ENCODE measurements at regions not wholly inside any gene's neighbourhood (a gene's known extent, or its start where the extent isn't known, plus 50 kb on each side); places are given as distances from the start of the nearest gene placed in this dataset.

GRCh38 chr5:146394486-146394885 lies 52.6 kb upstream of the TCERG1 start:
- Mint-ChIP-seq H3K27me3 (ENCODE audit: low read depth) (peaks cover 76% of the 10 kb centered on the region), H3K27ac (no peak overlapping the region), H3K9me3 (no peaks in the 10 kb centered on the region), H3K36me3 (no peaks in the 10 kb centered on the region), H3K4me3 (no peak overlapping the region), H3K4me1 (no peaks in the 10 kb centered on the region)
- TF ChIP-seq CTCF (IDR thresholded peaks at IDR 0.05; ENCODE audit: unreplicated experiment) = no peak
- DNase-seq (ENCODE audit: low spot score in 2 of 2, unreplicated experiment in 2 of 2) = no peak

GRCh38 chr5:146395193-146395592 lies 51.9 kb upstream of the TCERG1 start:
- no peak overlapping the region for H3K27ac Mint-ChIP-seq
- H3K27me3 Mint-ChIP-seq (ENCODE audit: low read depth) = peaks cover 83% of the 10 kb centered on the region
- no peaks in the 10 kb centered on the region for H3K9me3 Mint-ChIP-seq

More at GRCh38 chr5:146395193-146395592, 51.9 kb upstream of the TCERG1 start:
- H3K4me3 Mint-ChIP-seq = no peak overlapping the region
- no peak for DNase-seq (ENCODE audit: low spot score in 2 of 2, unreplicated experiment in 2 of 2)
- TF ChIP-seq CTCF (IDR thresholded peaks at IDR 0.05; ENCODE audit: unreplicated experiment) = no peak
- no peaks in the 10 kb centered on the region for H3K4me1 Mint-ChIP-seq
- H3K36me3 Mint-ChIP-seq = no peaks in the 10 kb centered on the region

Data from mesothelial cell of epicardium (in vitro differentiated cells).